ENCODE measurements at regions not wholly inside any gene's neighbourhood (a gene's known extent, or its start where the extent isn't known, plus 50 kb on each side); places are given as distances from the start of the nearest gene placed in this dataset.

DNA sequence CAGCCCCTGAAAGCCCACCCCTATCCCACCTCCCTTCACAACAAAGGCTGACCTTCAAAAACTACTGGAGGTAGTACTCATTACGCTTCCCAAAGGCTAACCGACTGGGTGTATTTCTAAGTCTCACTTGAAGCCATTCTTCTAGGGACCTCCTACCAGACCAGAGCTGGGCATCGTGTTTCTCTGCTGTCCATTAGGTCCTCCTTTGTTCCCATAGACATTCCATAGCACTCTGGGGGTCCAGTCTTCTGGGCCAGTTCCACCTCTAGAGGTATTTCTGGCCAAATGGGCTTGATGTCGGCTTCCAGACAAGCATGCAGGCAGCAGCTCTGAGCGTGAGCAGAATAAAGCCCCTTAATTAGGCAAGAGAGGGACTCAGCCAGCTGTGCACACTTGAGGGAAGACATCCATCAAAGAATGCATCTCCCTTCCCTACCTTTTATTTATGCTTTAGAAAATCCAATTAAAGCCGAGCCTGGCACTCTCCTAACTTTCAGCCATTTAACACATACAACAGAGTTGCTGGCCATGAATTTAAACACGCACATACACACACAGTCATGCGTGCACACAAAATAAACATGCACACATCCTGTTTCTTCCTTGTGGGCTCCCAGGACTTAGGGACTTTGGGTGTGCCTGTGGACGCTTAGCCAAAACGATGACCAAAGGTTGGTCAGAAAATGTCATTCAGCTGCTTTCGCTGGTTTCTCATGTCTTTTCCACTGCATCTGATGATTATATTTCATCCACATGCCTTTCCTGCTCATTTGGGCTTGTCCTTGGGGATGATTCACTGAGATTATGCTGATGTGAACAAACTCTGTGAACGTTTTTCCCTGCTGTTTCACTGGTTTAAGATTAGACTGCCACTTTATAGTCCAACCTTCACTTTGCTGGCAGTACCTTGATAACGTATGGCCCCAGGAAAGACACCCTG, 362.0 kb upstream of the NFE2L3 start:
- no peak for DNase-seq
- ATAC-seq, result no peak
- Mint-ChIP-seq H3K9me3 (peaks cover 0 to 5% of the 10 kb centered on the region in 2 donors), H3K27me3 (peaks cover 7% of the 10 kb centered on the region), H3K27ac (peak overlapping the region in 1 of 2 donors; percentile 80), H3K4me1 (no peaks in the 10 kb centered on the region), H3K4me3 (no peak overlapping the region)

- Mint-ChIP-seq H3K27ac (no peak overlapping the region), H3K27me3 (peaks cover 7% of the 10 kb centered on the region), H3K9me3 (no peaks in the 10 kb centered on the region), H3K4me1 (no peaks in the 10 kb centered on the region), H3K4me3 (no peak overlapping the region)
- ATAC-seq (no peak), DNase-seq (no peak)
Observed at GRCh38 chr7:25790963-25791362, 361.0 kb upstream of the NFE2L3 start.

DNA sequence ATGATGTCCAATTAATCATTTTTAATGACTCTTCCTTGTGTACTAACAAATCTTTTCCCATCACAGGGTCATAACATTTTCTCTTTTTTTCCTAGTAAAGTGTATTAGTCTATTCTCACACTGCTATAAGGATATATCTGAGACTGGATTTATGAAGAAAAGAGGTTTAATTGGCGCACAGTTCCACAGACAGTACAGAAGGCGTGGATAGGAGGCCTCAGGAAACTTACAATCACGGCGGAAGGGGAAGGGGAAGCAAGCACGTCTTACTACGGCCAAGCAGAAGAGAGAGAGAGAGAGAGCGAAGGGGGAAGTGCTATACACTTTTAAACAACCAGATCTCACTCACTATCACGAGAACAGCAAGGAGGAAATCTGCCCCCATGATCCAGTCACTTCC, 359.4 kb upstream of the NFE2L3 start:
- Mint-ChIP-seq H3K4me3 (no peak overlapping the region), H3K4me1 (no peaks in the 10 kb centered on the region), H3K9me3 (no peaks in the 10 kb centered on the region), H3K27ac (no peak overlapping the region), H3K27me3 (no peaks in the 10 kb centered on the region)
- DNase-seq, result no peak
- ATAC-seq, result no peak

DNA sequence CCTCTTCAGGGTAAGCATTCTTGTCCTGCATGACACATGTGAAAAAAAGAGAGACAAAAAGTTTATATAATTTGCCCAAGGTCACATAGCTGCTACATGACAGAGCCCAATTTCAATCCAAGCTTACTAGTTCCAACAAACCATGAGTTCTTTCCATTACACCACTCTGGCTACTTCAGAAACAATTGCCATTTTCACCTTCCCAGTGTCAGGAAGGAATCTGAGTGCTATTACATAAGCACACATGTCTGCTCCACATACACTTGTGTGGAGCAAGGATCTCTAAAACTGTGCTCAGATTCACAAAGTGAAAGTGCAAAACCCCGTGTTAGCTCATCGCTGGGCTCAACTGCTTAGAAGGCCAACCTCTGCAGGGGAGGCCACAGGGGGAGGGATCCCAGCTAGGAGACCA, 356.2 kb upstream of the NFE2L3 start:
- Mint-ChIP-seq H3K4me1 (no peaks in the 10 kb centered on the region), H3K9me3 (no peaks in the 10 kb centered on the region), H3K27me3 (no peaks in the 10 kb centered on the region), H3K4me3 (no peak overlapping the region), H3K27ac (no peak overlapping the region)
- ATAC-seq, result no peak
- DNase-seq, result no peak

DNA sequence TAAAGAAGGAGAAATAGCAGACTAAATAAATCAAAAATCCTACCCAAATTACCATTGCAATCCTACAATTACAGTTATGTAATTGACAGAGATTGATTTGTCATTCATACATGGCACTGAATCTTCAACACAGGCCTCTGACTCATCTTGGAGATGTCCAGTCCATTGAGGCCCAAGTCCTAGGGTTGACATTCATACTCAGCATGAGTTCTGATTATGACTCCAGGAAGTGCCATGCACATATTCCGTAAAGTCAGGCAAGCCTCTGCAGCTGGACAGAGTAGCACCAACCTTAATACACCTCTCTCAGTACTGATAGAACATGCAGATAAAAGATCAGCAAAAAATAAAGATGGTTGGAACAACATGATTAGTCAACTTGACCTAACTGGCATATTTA, 353.7 kb upstream of the NFE2L3 start:
- DNase-seq (no peak), ATAC-seq (no peak)
- no peak overlapping the region for H3K27ac Mint-ChIP-seq
- peaks cover 4% of the 10 kb centered on the region for H3K27me3 Mint-ChIP-seq
- no peaks in the 10 kb centered on the region for H3K4me1 Mint-ChIP-seq
- no peaks in the 10 kb centered on the region for H3K9me3 Mint-ChIP-seq
- no peak overlapping the region for H3K4me3 Mint-ChIP-seq

- no peak for DNase-seq
- H3K4me3 Mint-ChIP-seq, result no peak overlapping the region
- ATAC-seq, result no peak
- no peak overlapping the region for H3K27ac Mint-ChIP-seq
- H3K4me1 Mint-ChIP-seq, result no peaks in the 10 kb centered on the region
- peaks cover 8% of the 10 kb centered on the region for H3K27me3 Mint-ChIP-seq
- no peaks in the 10 kb centered on the region for H3K9me3 Mint-ChIP-seq
Observed at GRCh38 chr7:25801214-25801613, 350.8 kb upstream of the NFE2L3 start.

DNA sequence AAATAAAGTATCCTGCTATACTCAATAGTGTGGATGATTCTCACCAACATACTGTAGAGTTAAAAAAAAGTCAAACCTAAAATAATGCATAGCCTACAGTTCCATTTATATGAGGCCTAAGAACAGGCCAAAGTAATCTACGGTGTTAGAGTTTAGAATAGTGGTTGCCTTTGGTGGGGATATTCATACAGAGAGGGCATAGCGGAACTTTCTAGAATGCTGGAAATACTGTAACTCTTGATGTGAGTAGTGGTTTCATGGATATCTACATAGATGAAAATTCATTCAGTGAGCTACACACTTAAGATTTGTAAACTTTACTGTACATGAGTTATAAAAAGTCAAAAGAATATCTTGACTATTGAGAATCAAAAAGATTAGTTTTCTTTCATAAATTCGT, 349.9 kb upstream of the NFE2L3 start:
- no peaks in the 10 kb centered on the region for H3K9me3 Mint-ChIP-seq
- no peak overlapping the region for H3K27ac Mint-ChIP-seq
- peak; percentile 26 for ATAC-seq
- H3K4me1 Mint-ChIP-seq, result no peaks in the 10 kb centered on the region
- peaks cover 8% of the 10 kb centered on the region for H3K27me3 Mint-ChIP-seq
- DNase-seq, result no peak
- no peak overlapping the region for H3K4me3 Mint-ChIP-seq

- H3K4me3 Mint-ChIP-seq, result no peak overlapping the region
- no peaks in the 10 kb centered on the region for H3K9me3 Mint-ChIP-seq
- H3K27me3 Mint-ChIP-seq, result peaks cover 8% of the 10 kb centered on the region
- ATAC-seq, result peak; percentile 53
- DNase-seq, result no peak
- H3K4me1 Mint-ChIP-seq, result no peaks in the 10 kb centered on the region
- no peak overlapping the region for H3K27ac Mint-ChIP-seq
Observed at GRCh38 chr7:25802473-25802872, 349.5 kb upstream of the NFE2L3 start.

DNA sequence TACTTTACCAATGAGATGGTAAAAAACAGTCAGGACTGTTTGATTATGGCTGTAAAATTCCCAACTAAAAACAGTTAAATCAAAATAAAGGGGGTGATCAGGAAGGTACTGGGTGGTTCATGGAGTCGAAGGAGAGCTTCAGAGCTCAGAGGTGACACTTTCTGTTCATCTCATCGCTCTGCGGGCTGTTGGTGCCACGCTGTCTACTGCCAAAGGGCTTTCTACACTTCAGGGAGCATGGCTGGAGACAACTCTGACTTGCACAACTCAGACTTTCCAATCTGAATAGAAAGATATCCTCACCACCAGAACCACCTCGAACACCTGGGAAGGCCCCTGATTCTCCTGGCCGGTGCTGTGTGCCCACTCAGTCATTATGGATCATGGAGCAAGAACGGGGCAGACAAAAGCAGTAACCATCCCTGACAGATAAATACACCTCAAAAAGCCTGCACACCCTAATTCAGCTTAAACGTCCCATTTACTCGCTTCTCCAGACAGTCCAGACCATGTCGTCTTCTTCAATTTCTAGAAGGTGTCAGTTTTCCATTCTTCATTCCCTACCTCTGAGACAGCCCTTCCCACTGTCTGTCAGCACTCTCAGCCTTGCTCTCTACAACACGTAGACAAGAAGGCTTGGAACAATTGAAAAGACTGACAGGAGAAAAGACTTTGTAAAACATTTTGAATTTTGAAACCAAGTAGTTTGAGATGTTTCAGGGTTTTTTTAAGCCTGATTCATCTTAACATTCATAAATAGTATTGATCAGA, 348.7 kb upstream of the NFE2L3 start:
- no peaks in the 10 kb centered on the region for H3K9me3 Mint-ChIP-seq
- no peak overlapping the region for H3K27ac Mint-ChIP-seq
- ATAC-seq (peak; percentile 42), DNase-seq (no peak)
- H3K4me3 Mint-ChIP-seq, result no peak overlapping the region
- peaks cover 8% of the 10 kb centered on the region for H3K27me3 Mint-ChIP-seq
- no peaks in the 10 kb centered on the region for H3K4me1 Mint-ChIP-seq

GRCh38 chr7:25804154-25804553, 347.8 kb upstream of the NFE2L3 start:
- Mint-ChIP-seq H3K27ac (no peak overlapping the region), H3K27me3 (peaks cover 8% of the 10 kb centered on the region), H3K4me1 (no peaks in the 10 kb centered on the region), H3K4me3 (no peak overlapping the region), H3K9me3 (no peaks in the 10 kb centered on the region)
- ATAC-seq (no peak), DNase-seq (no peak)

GRCh38 chr7:25805027-25805687, 346.8 kb upstream of the NFE2L3 start:
- peaks cover 8% of the 10 kb centered on the region for H3K27me3 Mint-ChIP-seq
- H3K4me1 Mint-ChIP-seq, result no peaks in the 10 kb centered on the region
- DNase-seq, result no peak
- no peak for ATAC-seq
- no peaks in the 10 kb centered on the region for H3K9me3 Mint-ChIP-seq
- no peak overlapping the region for H3K4me3 Mint-ChIP-seq
- H3K27ac Mint-ChIP-seq, result no peak overlapping the region

DNA sequence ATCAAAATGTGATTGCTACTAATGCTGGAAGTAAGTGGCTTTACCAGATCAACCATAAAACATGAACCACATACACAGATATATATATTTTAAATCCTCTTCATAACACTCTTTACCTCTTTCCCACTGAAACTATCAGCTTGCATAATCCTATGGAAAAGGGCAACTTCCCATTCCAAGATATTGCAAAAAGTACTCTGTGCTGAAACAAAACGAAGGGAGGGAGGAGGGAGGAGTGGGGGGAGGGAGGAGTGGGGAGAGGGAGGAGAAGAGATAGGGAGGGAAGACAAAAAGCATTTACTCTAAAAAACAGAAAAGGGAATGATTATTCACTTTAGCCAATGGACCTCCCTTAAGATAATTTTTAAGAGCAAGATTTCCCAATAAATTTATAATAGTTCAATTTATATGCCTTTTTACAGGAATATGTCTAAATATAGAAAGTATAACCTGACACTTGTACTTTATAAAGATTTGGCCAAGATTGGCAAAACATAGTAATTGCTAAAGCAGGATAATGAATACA, 344.8 kb upstream of the NFE2L3 start:
- Mint-ChIP-seq H3K9me3 (no peaks in the 10 kb centered on the region), H3K27ac (no peak overlapping the region), H3K4me3 (no peak overlapping the region), H3K27me3 (peaks cover 8% of the 10 kb centered on the region), H3K4me1 (no peaks in the 10 kb centered on the region)
- ATAC-seq (no peak), DNase-seq (no peak)

DNA sequence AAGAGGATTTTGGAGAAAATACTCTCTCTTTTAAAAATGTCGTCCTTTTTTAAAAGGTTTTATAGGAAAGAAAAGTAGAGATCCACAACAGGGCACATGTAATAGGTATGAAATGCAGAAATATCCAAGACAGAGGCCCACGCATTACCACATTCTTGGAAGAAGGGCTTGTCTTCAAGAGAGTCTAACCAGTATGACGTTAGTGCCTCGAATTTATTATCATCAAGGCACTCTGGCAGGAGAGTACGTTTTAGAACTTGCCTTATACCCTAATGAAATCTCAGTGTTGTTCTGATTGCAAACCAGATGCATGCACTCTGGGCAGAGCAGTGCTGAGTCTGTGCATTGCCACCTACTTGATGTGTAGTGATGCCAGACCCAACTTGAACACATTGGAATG, 342.6 kb upstream of the NFE2L3 start:
- no peaks in the 10 kb centered on the region for H3K9me3 Mint-ChIP-seq
- H3K27ac Mint-ChIP-seq, result no peak overlapping the region
- no peak overlapping the region for H3K4me3 Mint-ChIP-seq
- no peaks in the 10 kb centered on the region for H3K27me3 Mint-ChIP-seq
- ATAC-seq (no peak), DNase-seq (no peak)
- H3K4me1 Mint-ChIP-seq, result no peaks in the 10 kb centered on the region

GRCh38 chr7:25812086-25812850, 339.7 kb upstream of the NFE2L3 start:
- peaks cover 0 to 4% of the 10 kb centered on the region in 2 donors for H3K9me3 Mint-ChIP-seq
- no peaks in the 10 kb centered on the region for H3K4me1 Mint-ChIP-seq
- DNase-seq (no peak), ATAC-seq (no peak)
- peaks cover 6% of the 10 kb centered on the region for H3K27me3 Mint-ChIP-seq
- no peak overlapping the region for H3K4me3 Mint-ChIP-seq
- H3K27ac Mint-ChIP-seq, result no peak overlapping the region

- DNase-seq (no peak), ATAC-seq (no peak)
- Mint-ChIP-seq H3K27ac (no peak overlapping the region), H3K27me3 (peaks cover 12% of the 10 kb centered on the region), H3K4me1 (no peaks in the 10 kb centered on the region), H3K9me3 (peaks cover 0 to 8% of the 10 kb centered on the region in 2 donors), H3K4me3 (no peak overlapping the region)
Observed at GRCh38 chr7:25813381-25813780, 338.6 kb upstream of the NFE2L3 start.
